Activated CD8-positive, alpha-beta memory T cell treated with anti-CD3 and anti-CD28 coated beads, Interleukin-2, amount 50 U/mL, for 4 hours (primary cell): ENCODE measurements at regions not wholly inside any gene's neighbourhood (a gene's known extent, or its start where the extent isn't known, plus 50 kb on each side); places are given as distances from the start of the nearest gene placed in this dataset.

Experiments
- DNase-seq: peaks from one replicate; pipeline ENCODE4 v3.0.0-alpha.2; 2020

DNA sequence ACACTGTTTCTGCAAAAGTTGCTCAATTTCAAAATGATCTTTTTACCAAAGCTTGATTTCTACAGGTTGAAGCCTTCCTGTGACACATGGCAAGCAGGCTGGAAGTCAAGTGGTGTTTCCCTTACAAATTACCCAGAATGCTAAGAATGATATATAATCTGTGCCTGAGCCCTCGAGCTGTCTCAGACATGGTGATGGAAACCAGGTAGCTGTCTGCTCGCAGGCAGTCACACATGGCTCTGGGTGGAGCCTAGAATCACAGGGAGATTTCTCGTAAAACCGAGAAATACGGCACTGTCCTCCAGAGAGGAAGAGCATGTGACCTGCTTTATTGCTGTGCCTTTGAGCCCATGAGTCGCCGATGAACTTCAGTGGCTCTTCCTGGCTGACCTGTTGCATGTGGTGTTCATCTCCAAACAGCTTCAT lies 392.9 kb downstream of the ZNF521 start:
- DNase-seq = no peak

GRCh38 chr18:24964216-24964615 lies 387.8 kb downstream of the ZNF521 start:
- DNase-seq = no peak

DNA sequence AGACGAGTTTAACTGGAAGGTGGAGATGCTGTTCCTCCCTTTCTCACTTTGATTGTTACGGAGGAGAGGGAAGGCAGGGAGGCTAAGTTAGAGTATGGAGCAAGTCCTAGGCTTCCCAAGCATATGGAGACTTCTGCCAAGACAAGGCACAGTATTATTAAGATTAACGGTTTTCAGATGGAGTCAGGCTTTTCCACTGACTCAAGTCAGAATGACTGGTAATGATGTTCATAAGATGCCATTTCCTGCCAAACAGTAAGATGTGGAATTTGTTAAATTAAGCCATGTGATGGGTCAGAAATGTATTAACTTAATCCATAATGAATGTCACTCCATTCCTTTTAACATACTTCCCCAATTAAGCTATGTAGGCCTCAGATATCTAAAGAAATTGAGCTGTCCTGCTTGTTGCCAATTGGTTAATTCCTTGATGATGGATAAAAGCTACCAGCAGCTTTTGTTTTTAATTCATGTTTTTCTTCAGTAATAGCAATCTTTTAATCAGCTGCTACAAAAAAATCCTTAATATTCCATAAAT lies 383.7 kb downstream of the ZNF521 start:
- no peak for DNase-seq

DNA sequence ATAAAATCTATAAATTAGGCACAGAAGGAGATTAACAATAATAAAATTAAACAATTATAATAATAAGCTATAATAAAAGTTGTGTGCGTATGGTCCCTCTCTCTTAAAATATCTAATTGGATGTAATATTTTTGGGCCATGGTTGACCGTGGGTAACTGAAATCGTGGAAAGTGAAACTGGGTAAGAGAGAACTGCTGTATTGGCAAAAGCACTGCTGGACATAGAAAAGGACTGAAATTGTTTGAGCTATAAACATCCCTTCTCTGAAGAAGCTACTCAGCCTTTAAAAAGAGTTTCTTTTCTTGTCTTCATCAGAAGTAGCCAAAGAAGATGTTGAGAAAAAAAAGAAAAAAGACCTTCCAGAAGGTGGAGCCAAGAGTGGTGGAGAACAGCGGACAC lies 379.4 kb downstream of the ZNF521 start:
- DNase-seq = no peak

- no peak for DNase-seq
Observed at GRCh38 chr18:24974431-24974830, 377.5 kb downstream of the ZNF521 start.

DNA sequence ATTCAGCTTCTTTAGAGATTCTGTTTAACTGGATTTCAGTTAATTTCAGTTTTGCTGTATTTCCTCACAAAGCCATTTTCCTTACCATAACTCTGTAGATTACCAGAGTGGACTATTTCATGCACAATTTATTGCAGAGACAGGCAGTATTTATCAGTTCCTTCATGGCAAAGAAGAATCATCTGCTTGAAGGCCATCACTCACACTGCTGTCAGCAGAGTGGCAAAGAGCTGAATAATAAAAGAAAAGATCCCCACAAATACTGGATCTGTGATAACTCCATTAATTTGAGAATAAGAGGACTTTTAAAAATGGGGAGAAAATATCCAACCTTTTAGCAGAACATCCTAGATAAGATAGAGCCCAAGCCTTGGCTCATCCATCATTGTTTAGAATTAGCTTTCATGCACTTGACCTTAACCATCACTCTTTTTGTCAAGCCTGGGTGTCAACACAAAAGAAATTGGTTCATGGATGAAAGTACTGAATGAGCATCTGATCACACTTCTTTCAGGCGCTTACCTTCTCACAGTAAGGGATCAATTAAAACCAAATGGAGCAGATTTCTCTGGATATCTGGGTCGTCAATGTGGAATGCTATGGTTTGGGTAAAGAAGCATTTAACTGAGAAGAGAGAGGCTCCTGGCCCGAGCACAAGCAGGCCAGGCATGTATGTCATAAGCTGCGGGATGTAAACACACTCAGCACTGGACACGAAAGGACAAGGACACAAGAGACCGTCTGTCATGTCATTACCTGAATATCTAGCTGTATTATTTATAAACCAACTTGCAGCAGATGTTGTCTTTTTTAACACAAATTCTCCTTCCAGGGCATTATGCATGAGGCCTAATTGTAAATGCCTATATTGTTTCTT lies 376.2 kb downstream of the ZNF521 start:
- DNase-seq = no peak

GRCh38 chr18:24976502-24976901 lies 375.5 kb downstream of the ZNF521 start:
- no peak for DNase-seq

- no peak for DNase-seq
Observed at GRCh38 chr18:24979235-24979634, 372.7 kb downstream of the ZNF521 start.

- DNase-seq = no peak
Observed at GRCh38 chr18:24982831-24983230, 369.1 kb downstream of the ZNF521 start.

GRCh38 chr18:24983566-24984139 lies 368.3 kb downstream of the ZNF521 start:
- DNase-seq = no peak

DNA sequence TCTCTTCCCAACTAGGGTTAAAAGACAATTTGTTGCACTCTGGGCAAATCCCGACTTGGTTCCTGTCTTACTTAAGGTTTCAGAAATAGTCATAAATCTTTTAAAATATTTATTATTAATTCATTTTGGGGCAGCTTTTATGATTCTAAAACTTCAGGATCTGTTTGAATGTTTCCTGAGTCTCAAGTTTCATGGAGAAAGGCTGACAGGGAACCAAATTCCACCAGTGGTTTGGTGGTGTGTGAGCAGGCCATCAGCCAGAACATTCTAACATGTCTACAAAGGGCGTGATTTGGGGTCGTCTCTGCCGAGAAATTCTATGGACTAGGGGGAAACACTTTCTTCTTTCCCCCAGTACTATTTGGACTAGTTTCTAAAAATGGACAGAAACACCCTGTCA lies 366.4 kb downstream of the ZNF521 start:
- no peak for DNase-seq

GRCh38 chr18:24986666-24987302 lies 365.2 kb downstream of the ZNF521 start:
- DNase-seq = no peak

DNA sequence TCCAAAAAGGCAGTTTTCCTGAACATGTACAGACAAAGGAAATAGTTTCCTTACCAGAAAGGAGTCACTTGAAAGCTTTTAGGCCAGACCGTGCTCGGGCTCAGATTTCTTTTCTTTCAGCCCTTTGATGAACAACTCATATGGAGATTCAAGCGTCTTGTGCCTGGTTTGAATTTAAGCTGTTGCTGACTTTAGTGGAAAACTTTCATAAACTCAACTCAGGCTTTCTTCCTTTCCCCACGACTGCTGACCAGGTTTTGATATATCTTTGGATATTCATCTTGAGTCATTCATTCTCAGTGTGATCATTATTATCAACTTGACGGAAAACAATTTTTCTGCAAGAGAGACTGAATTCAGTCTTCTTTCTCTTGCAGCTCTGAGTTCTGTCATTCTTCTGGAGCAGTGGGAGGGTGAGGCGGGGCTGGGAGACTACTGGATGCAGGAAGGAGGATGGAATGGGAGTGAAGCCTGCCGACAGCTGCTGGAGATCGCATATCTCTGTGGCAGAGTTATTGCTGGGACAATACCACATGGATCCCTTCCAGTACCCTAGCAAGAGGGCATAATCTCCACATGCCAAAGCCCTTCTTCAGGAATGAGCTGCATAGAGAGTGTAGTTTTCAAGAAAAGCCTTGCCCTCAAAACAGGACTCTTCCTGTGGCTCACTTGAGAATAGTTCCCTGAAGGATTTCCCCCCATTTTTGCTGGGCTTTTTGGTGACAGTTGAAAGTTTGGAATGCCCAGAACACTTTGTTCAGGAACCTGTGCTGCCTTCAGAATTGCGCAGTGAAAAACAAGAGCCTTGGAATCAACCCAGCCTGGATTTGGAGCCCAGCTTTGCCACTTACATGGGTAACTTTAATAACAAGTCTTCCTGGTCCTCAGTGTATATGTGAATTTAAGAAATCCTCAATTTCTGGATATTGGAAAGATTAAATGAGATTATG lies 364.4 kb downstream of the ZNF521 start:
- DNase-seq = no peak

DNA sequence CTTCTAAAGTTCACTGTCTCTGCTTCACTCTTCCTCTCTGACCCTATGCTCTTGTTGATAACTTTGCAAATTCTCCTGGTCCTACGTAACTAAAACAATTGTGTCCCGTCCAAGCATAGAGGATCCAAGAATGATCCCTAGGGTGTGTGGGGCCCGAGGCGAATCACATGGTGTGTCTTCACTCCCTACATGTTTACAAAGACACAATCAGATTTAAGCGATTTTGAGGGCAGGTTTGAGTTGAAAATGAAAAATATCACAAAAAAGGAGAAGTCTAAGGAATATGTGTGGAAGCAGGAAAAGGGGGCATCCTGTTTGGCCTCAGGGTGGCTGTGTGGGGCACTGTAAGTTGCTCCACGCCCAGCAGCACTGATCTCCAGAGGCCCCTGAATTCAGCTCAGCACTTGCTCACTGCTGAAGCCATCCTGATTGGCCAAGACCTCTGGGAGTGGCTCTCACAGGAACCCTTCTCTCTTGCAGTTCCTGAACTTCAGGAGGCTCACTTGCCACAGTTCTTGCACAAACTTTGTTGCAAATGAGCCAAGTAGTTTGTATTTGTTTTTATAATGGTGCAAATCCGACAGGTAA lies 363.6 kb downstream of the ZNF521 start:
- no peak for DNase-seq

DNA sequence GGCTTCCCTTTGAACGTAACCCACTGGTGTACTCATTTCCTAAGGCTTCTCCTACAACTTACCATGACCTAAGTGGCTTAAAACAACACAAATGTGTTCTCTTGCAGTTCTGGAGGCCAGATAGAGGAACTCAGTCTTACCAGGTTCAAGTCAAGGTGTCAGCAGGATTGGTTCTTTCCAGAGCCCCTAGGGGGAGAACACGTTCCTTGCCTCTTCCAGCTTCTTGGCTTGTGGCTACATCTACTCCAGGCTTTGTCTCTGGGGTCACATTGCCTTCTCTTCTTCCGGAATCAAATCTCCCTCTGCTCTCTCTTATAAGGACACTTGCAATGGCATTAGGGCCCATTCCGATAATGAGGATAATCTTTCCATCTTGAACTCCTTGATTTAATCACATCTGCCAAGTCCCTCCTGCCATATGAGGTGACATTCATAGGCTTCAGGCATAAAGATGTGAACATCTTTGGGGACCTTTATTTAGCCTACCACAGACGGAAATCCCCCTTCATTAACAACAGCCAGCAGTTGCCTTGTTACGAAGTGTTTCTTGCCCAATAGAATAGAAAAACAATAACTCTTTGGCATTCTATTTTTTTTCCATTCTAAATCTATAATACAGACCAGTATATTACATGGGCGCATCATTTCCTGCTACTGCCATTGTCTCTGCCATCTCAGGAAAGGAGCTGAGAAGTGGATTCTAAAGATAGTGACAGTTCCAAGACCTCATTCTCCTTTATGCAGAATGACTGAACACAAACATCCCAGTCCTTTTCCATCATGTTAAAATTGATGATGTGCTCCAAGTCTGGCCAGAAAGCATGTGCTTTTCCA lies 362.0 kb downstream of the ZNF521 start:
- no peak for DNase-seq

DNA sequence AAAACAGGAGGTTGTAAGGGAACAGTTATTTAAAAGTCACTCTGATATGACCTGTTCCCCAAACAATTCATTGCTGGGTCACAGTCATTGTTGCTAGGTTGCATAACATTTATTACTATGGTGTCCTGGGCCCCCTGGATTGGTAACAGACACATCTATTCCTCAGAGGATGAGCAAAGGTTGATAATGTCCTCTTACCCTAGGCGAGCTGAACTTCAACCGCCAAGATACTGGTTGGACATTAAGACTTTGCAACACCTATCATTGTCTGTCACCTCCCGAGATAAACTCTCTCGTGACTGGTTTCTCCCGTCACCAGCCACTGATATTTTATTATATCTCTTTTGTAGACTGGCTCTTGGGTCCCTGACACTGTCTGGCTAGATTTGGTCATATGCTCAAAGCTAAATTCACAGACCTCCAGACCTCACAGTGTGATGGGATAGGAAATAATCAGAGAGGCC lies 361.3 kb downstream of the ZNF521 start:
- no peak for DNase-seq

- no peak for DNase-seq
Observed at GRCh38 chr18:24991141-24992060, 360.6 kb downstream of the ZNF521 start.

- DNase-seq = no peak
Observed at GRCh38 chr18:24992491-24992890, 359.5 kb downstream of the ZNF521 start.

DNA sequence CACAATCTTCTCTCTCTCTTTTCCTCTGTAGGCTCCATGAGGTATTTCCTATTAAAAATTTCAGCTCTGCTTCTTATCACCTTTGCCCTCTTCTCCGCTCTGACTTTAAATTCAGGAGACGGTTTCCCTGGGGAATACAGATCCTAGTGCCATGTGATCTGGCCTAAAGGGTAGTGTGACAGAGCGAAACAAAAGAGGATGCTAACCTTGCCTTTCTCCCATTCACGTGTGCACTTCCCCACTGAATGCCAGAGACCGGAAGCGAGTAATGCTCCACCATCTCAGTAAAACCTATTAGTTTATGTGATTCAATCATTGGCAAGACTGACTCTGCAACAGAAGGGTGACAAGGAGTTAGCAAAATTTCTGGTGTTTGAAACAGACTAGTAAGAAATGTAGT lies 358.3 kb downstream of the ZNF521 start:
- DNase-seq = no peak

GRCh38 chr18:24995056-24995455 lies 356.9 kb downstream of the ZNF521 start:
- no peak for DNase-seq
